IPS DF 6.9 (cell line): ENCODE measurements at regions not wholly inside any gene's neighbourhood (a gene's known extent, or its start where the extent isn't known, plus 50 kb on each side); places are given as distances from the start of the nearest gene placed in this dataset.

Source experiments
- DNase-seq: peaks from one replicate; pipeline ENCODE4 v3.0.0-alpha.2; 2013; ENCODE audit warnings: low read depth, low spot score
- H3K27ac ChIP-seq: one replicate; pipeline ENCODE4 v1.5.1; 2013; ENCODE audit warnings: low read length, control low read depth
- H3K27me3 ChIP-seq: 2 replicates; pipeline ENCODE4 v1.6.1; 2013; ENCODE audit warnings: mild to moderate bottlenecking, low read length; ENCODE audit not compliant: control insufficient read depth, insufficient read depth
- H3K36me3 ChIP-seq: 2 replicates; pipeline ENCODE4 v1.6.1; 2013; ENCODE audit warnings: low read length; ENCODE audit not compliant: control insufficient read depth, insufficient read depth
- H3K4me1 ChIP-seq: 2 replicates; pipeline ENCODE4 v1.6.1; 2013; ENCODE audit warnings: low read length; ENCODE audit not compliant: control insufficient read depth, insufficient read depth
- H3K4me3 ChIP-seq: 2 replicates; pipeline ENCODE4 v1.5.1; 2013; ENCODE audit warnings: mild to moderate bottlenecking, low read length
- H3K9me3 ChIP-seq: 2 replicates; pipeline ENCODE4 v1.6.1; 2013; ENCODE audit warnings: low read length, inconsistent platforms; ENCODE audit not compliant: control insufficient read depth, insufficient read depth
- WGBS: extraction: QIAGEN DNeasy Blood & Tissue Kit; methylation state at CpG from one replicate; pipeline ENCODE4 v1.1.7; 2013; ENCODE audit warnings: mixed read lengths, missing lambda C conversion rate; ENCODE audit not compliant: insufficient read length, insufficient coverage; 5-methylcytosine and 5-hydroxymethylcytosine counted together

DNA sequence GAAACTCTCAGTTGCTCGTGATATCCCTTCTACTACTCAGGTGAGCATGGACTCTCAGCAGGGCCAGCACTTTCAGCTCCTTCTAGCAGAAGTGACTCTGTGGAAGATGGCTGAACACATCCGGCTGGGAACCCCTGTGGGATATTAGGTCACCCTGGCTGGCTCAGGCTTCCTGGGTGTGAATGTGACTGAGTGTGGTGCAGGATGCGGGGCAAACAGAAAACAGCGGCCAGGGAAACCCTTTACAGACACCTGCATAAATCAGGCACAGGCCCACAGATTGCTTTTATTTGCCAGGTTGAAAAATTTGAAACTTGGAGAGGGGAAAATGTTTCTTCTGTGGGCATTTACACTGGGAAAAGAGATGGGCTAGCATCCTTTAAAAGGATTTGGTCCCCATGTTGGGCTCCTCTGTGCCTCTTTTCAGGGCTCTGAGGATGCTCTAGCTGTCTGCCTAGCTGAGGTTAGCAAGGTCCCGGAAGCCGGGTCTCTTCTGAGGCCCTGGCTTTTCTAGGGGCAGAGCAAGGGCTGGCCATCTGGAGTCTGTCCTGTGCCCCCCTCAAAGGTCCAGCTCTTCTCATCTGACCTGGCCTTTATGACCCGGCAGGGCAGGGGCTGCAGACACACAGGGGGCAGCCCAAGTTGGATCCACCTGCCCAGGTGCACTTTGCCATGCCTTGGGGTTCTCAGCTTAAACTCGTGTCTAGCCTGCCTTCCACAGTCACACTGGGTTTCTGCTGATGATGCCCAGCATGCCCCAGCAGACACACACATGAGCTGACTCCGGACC, 243.0 kb downstream of the SIPA1L2 start:
- Histone ChIP-seq H3K4me1 (no peaks in the 10 kb centered on the region), H3K27me3 (no peaks in the 10 kb centered on the region), H3K27ac (no peak overlapping the region), H3K9me3 (no peaks in the 10 kb centered on the region), H3K4me3 (no peak overlapping the region), H3K36me3 (no peaks in the 10 kb centered on the region)
- no CpG with 5 or more reads among the region's 9 CpGs for WGBS
- DNase-seq, result no peak

- Histone ChIP-seq H3K27ac (no peak overlapping the region), H3K9me3 (no peaks in the 10 kb centered on the region), H3K4me1 (no peaks in the 10 kb centered on the region), H3K27me3 (no peaks in the 10 kb centered on the region), H3K36me3 (no peaks in the 10 kb centered on the region), H3K4me3 (no peak overlapping the region)
- WGBS, result no CpG with 5 or more reads among the region's 9 CpGs
- no peak for DNase-seq
Observed at GRCh38 chr1:232386294-232386693, 243.6 kb downstream of the SIPA1L2 start.

GRCh38 chr1:232385221-232385620, 244.7 kb downstream of the SIPA1L2 start:
- no peaks in the 10 kb centered on the region for H3K9me3 ChIP-seq
- H3K27me3 ChIP-seq, result no peaks in the 10 kb centered on the region
- no CpG with 5 or more reads among the region's 10 CpGs for WGBS
- no peak overlapping the region for H3K27ac ChIP-seq
- no peak for DNase-seq
- H3K36me3 ChIP-seq, result no peaks in the 10 kb centered on the region
- H3K4me3 ChIP-seq, result no peak overlapping the region
- H3K4me1 ChIP-seq, result no peaks in the 10 kb centered on the region

DNA sequence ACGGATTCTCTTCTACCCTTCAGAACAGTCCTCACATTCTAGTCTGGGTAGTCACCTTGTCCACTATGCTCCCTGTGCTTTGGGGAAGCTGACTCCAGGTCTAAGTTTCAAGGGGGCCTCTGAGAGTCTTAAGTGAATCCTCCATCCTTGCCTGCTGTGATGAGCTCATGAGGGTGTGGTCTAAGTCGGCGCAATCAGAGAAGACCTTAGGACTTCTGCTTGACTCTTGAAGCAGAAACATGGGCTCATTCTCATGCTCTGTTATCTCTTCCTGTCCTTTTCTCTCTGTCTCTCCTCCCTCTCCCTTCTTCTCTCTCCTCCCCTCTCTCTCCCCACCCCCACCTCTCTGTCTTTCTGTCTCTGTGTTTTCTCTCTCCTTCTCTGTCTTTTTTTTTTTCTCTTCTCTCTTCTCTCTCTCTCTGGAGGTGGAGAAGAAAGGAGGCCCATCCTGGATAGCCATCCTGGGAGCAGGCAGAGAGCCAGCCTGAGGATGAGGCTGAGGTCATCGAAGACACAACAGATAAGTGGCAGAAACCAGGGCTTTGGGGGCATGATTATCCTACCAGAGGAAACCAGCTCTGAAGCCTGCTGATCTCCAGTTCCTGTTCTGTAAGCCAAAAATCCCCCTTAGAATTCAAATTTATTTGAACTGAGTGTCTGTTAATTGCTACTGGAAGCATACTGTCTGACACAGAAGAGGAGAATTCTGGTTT, 245.6 kb downstream of the SIPA1L2 start:
- Histone ChIP-seq H3K27me3 (no peaks in the 10 kb centered on the region), H3K4me3 (no peak overlapping the region), H3K4me1 (no peaks in the 10 kb centered on the region), H3K36me3 (no peaks in the 10 kb centered on the region), H3K27ac (no peak overlapping the region), H3K9me3 (no peaks in the 10 kb centered on the region)
- no peak for DNase-seq
- no CpG with 5 or more reads among the region's 4 CpGs for WGBS

DNA sequence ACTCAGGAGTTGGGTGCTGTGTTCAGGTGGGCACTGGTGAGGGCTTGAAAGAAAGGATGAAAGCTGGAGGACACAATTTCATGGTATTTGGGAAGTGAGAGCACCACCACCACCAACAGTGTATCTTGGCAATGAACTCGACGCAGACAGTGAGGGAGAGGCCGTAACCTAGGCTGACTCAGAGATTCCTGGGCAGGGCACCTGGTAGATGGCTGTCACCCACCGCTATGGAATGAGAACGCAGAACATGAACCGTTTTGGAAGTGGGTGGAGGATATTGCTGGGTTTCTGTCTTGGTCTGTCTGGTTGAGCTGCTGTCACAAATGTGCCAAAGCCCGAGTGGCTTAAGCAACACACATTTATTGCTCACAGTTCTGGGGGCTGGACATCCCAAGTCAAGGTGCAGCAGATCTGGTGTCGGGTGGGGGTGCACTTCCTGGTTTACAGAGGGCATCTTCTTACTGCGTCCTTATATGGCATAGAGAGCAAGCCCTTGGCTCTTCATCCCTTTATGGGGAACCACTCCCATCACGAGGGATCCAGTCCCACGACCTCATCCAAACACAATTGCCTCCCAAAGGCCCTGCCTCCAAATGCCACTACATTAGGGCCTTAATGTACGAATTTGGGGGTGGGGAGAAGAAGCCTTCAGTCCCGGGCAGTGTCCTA, 246.3 kb downstream of the SIPA1L2 start:
- Histone ChIP-seq H3K4me1 (no peaks in the 10 kb centered on the region), H3K36me3 (no peaks in the 10 kb centered on the region), H3K4me3 (no peak overlapping the region), H3K9me3 (no peaks in the 10 kb centered on the region), H3K27me3 (no peaks in the 10 kb centered on the region), H3K27ac (no peak overlapping the region)
- no peak for DNase-seq
- WGBS, result no CpG with 5 or more reads among the region's 13 CpGs

DNA sequence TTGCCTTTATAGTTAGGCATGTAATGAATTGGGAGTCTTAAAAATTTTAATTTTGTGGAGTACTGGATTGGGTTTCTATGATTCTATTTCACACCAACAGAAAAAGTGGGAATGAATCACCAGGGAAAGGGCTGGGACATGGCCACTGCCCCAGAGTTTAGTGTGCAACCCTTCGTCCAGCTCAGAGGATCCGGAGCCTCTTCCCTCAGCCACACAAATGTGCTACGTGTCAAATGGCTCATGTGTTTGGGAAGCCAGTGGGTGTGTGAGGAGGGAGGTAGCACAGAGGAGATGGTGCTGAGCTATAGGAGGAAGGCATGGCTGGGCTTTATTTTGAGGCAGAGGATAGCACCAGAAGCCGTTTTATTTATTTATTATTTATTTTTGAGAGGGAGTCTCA, 247.3 kb downstream of the SIPA1L2 start:
- Histone ChIP-seq H3K27me3 (no peaks in the 10 kb centered on the region), H3K4me3 (no peak overlapping the region), H3K36me3 (no peaks in the 10 kb centered on the region), H3K9me3 (no peaks in the 10 kb centered on the region), H3K4me1 (no peaks in the 10 kb centered on the region), H3K27ac (no peak overlapping the region)
- DNase-seq, result no peak
- no CpG with 5 or more reads among the region's 4 CpGs for WGBS

GRCh38 chr1:232381394-232382100, 248.4 kb downstream of the SIPA1L2 start:
- Histone ChIP-seq H3K36me3 (no peaks in the 10 kb centered on the region), H3K27ac (no peak overlapping the region), H3K27me3 (no peaks in the 10 kb centered on the region), H3K9me3 (no peaks in the 10 kb centered on the region), H3K4me3 (no peak overlapping the region), H3K4me1 (no peaks in the 10 kb centered on the region)
- DNase-seq, result no peak
- no CpG with 5 or more reads among the region's 10 CpGs for WGBS

- no CpG with 5 or more reads among the region's 3 CpGs for WGBS
- Histone ChIP-seq H3K4me3 (no peak overlapping the region), H3K27me3 (no peaks in the 10 kb centered on the region), H3K9me3 (no peaks in the 10 kb centered on the region), H3K27ac (no peak overlapping the region), H3K4me1 (no peaks in the 10 kb centered on the region), H3K36me3 (no peaks in the 10 kb centered on the region)
- DNase-seq, result no peak
Observed at GRCh38 chr1:232380596-232380995, 249.3 kb downstream of the SIPA1L2 start.

GRCh38 chr1:232380131-232380530, 249.8 kb downstream of the SIPA1L2 start:
- Histone ChIP-seq H3K27me3 (no peaks in the 10 kb centered on the region), H3K4me3 (no peak overlapping the region), H3K4me1 (no peaks in the 10 kb centered on the region), H3K36me3 (no peaks in the 10 kb centered on the region), H3K27ac (no peak overlapping the region), H3K9me3 (no peaks in the 10 kb centered on the region)
- no peak for DNase-seq
- WGBS, result no CpG with 5 or more reads among the region's 3 CpGs

DNA sequence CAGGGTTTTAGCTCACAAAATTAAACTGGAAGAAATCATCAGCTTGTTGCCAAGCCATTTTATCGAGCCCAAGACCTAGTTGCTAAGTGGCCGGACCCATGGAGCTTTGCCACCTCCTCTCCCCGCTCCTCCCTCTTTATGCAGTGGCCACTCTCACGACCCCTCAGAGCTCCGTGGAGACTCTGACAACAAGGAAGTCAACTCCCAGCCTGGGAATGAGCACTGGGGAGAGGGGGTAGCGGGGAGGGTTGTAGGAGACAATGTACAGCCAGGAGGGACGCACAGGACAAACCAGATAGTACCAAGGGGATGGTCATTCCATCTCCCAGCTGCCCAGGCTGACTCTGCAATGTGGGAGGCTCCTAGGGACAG, 250.9 kb downstream of the SIPA1L2 start:
- Histone ChIP-seq H3K36me3 (no peaks in the 10 kb centered on the region), H3K27me3 (no peaks in the 10 kb centered on the region), H3K27ac (no peak overlapping the region), H3K4me1 (no peaks in the 10 kb centered on the region), H3K9me3 (no peaks in the 10 kb centered on the region), H3K4me3 (no peak overlapping the region)
- no CpG with 5 or more reads among the region's 7 CpGs for WGBS
- DNase-seq, result no peak
